IgD-negative memory B cell (primary cell): ENCODE measurements at regions not wholly inside any gene's neighbourhood (a gene's known extent, or its start where the extent isn't known, plus 50 kb on each side); places are given as distances from the start of the nearest gene placed in this dataset.

ENCODE experiments used
- H3K27ac Mint-ChIP-seq, 3 donors: one replicate each; pipeline ENCODE4 v1.8.0; 2020 to 2022; ENCODE audit warnings: mild to moderate bottlenecking in 3 of 3, mixed read lengths in 3 of 3, moderate library complexity in 1 of 3
- H3K27me3 Mint-ChIP-seq: one replicate; pipeline ENCODE4 v1.8.0; 2021; ENCODE audit warnings: mixed read lengths
- H3K36me3 Mint-ChIP-seq: one replicate; pipeline ENCODE4 v1.8.0; 2020; ENCODE audit warnings: mild to moderate bottlenecking, mixed read lengths
- H3K4me1 Mint-ChIP-seq, 3 donors: one replicate each; pipeline ENCODE4 v1.8.0; 2020 to 2022; ENCODE audit warnings: mixed read lengths in 3 of 3, mild to moderate bottlenecking in 1 of 3
- H3K4me3 Mint-ChIP-seq, 4 donors: one replicate each; pipeline ENCODE4 v1.8.0; 2020 to 2022; ENCODE audit warnings: mild to moderate bottlenecking in 4 of 4, mixed read lengths in 4 of 4, moderate library complexity in 3 of 4
- H3K9me3 Mint-ChIP-seq, 3 donors: one replicate each; pipeline ENCODE4 v1.8.0; 2020 to 2021; ENCODE audit warnings: mixed read lengths in 3 of 3, mild to moderate bottlenecking in 1 of 3

DNA sequence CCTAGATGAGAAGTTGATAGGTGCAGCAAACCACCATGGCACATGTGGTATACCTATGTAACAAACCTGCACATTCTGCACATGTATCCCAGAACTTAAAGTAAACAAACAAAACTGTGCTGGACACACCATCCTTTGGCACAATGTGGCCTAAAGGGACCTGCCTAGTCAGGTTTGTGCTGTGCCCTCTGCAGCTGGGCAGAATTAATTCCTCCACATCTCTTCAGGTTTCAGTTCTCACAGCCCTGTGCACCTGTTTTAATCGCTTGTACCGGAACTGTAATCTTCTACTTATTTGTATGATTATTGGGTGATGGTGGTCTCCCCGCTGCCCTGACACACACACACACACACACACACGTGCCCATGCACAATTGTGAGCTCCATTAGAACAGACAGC is 252.7 kb downstream of the ACTR3B start:
- Mint-ChIP-seq H3K27me3 (no peaks in the 10 kb centered on the region), H3K9me3 (peaks cover 0 to 5% (median 2%) of the 10 kb centered on the region in 3 donors), H3K27ac (no peak overlapping the region), H3K36me3 (peaks cover 2% of the 10 kb centered on the region), H3K4me1 (no peaks in the 10 kb centered on the region), H3K4me3 (no peak overlapping the region)

DNA sequence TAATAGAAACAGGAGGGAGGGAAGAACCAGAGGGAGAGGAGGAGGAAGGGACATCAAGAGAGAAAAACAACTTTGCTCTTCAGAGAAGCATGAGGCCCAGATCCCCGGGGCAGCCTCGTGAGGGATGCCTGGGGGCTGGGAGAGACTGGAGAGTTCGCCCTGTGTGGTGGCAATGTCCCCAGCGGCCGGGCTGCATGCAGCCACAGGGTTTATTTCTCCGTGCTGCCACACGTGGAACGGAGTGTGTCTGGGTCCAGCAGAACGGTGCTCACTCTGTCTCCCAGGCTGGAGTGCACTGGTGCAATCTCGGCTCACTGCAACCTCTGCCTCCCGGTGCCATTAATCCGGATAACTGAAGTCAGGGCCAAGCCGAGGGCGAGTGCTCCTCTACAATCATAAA is 257.7 kb downstream of the ACTR3B start:
- peaks cover 0 to 4% (median 2%) of the 10 kb centered on the region in 3 donors for H3K9me3 Mint-ChIP-seq

DNA sequence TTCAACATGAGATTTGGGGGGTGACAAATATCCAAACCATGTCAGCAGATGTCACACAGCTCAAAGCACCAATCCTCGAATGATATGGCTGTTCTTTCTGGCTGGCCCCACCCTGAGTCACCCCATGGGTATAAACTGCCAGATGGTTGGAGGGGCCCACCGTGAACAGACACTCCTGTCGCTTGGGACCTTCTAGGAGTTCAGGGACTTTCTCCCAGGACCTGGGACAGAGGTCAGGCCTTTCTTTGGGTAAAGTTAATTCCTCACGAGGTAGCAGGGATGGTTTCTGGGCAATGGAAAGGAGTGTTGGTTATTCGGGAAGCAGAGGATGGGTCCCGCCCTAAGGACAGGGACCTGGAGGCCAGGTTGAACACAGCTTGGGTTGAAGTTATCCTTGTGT is 262.0 kb downstream of the ACTR3B start:
- H3K9me3 Mint-ChIP-seq: peaks cover 0 to 4% (median 0%) of the 10 kb centered on the region in 3 donors
- H3K4me3 Mint-ChIP-seq: no peak overlapping the region
- H3K4me1 Mint-ChIP-seq: no peaks in the 10 kb centered on the region
- H3K27me3 Mint-ChIP-seq: peaks cover 1% of the 10 kb centered on the region
- no peak overlapping the region for H3K27ac Mint-ChIP-seq
- no peaks in the 10 kb centered on the region for H3K36me3 Mint-ChIP-seq

More for the DNA sequence above, 257.7 kb downstream of the ACTR3B start:
- H3K27ac Mint-ChIP-seq: no peak overlapping the region
- no peak overlapping the region for H3K4me3 Mint-ChIP-seq
- no peaks in the 10 kb centered on the region for H3K4me1 Mint-ChIP-seq
- no peaks in the 10 kb centered on the region for H3K27me3 Mint-ChIP-seq
- H3K36me3 Mint-ChIP-seq: peaks cover 2% of the 10 kb centered on the region

DNA sequence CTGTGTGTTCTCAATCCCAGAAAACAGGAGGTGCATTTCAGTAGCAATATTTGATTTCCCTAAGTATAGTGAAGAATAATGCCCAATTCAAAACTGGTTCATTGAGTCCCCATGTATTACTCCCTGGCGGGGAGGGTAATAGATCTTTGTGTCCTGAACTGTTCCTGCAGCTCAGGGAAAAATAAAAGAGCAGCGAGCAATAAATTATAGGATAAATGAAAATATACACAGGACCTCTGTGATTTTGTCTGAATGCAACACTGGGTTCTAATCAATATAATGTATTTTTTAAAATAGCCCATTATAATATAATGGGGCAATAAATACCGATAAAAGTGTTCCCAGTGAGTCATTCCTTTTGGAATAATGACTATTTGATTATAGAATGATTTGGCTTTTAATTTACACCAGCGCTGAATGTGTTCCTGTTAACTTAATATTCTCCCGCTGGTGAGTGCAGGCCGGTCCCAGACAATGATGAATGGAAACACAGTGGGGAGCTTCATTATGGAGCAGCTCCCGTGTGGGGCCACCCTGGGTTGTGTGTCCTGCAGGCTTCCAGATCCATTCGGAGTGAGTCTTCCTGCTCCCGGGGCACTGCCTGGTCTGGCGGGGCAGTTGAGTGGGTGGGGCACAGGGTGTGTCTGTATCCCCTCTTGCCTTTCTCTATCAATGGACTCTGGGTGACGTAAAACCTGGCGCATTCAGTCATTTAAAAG is 263.1 kb downstream of the ACTR3B start:
- H3K9me3 Mint-ChIP-seq: peaks cover 0 to 4% (median 0%) of the 10 kb centered on the region in 3 donors
- no peaks in the 10 kb centered on the region for H3K36me3 Mint-ChIP-seq
- H3K27me3 Mint-ChIP-seq: peaks cover 1% of the 10 kb centered on the region
- no peak overlapping the region for H3K4me3 Mint-ChIP-seq
- no peak overlapping the region for H3K27ac Mint-ChIP-seq
- H3K4me1 Mint-ChIP-seq: peaks cover 0 to 2% (median 0%) of the 10 kb centered on the region in 3 donors

DNA sequence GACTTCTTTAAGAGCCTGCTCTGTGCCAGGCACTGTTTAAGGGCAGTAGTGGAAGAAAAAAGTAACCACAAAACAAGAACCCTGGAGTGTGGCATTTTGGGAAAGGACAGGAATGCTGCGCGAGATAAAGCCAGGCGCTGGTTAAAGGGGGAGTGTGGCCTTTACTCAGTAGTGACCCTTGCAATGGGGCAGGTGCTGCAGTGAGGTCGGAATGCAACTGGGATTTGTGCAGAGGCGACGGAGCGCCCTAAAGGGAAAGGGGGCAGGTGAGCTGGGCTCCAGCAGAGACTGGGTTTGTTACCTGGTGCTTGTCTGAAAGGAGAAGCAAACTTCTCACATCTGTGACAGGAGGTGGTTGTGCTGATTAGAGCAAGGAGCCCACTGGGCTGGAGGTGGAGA is 263.6 kb downstream of the ACTR3B start:
- Mint-ChIP-seq H3K4me1 (peaks cover 0 to 2% (median 0%) of the 10 kb centered on the region in 3 donors), H3K9me3 (peaks cover 0 to 4% (median 0%) of the 10 kb centered on the region in 3 donors), H3K4me3 (no peak overlapping the region), H3K36me3 (no peaks in the 10 kb centered on the region), H3K27ac (peak overlapping the region in 1 of 3 donors; percentile 19), H3K27me3 (peaks cover 1% of the 10 kb centered on the region)

DNA sequence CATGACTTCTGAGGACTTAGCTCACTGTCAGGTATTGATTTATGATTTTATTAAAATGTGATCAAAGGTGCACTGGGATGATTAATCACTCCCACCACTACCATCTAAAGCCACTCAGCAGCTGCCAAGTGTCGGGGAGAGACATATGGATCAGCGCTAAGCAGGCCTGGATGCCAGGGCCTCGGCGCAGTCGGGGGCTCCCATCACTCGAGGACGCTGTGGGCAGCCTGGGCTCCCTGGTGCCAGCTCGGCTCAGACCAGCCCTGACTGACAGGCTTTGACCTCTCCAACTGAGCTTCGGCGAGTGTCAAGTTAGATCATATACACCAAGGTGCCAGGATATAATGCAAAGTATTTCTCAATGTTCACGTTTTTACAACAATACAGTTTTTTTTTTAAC is 267.7 kb downstream of the ACTR3B start:
- Mint-ChIP-seq H3K27ac (no peak overlapping the region), H3K9me3 (peaks cover 0 to 2% (median 0%) of the 10 kb centered on the region in 3 donors), H3K4me3 (no peak overlapping the region), H3K36me3 (no peaks in the 10 kb centered on the region), H3K4me1 (peaks cover 0 to 4% (median 2%) of the 10 kb centered on the region in 3 donors), H3K27me3 (peaks cover 1% of the 10 kb centered on the region)

DNA sequence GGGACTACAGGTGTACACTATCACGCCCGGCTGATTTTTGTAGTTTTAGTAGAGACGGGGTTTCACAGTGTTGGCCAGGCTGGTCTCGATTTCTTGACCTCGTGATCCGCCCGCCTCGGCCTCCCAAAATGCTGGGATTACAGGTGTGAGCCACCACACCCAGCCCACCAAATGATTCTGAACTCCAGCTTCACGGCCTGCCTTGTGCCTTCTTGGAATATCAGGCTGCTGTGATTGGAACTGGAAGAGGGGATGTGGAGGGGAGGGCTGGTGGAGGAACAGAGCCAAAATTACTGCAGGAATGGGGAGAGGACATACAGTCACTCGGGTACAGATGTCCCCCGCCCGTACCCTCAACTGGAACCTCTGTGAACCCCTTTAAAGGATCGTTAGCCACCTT is 268.4 kb downstream of the ACTR3B start:
- Mint-ChIP-seq H3K36me3 (no peaks in the 10 kb centered on the region), H3K27me3 (no peaks in the 10 kb centered on the region), H3K4me1 (peaks cover 0 to 4% (median 2%) of the 10 kb centered on the region in 3 donors), H3K27ac (no peak overlapping the region), H3K4me3 (peak overlapping the region in 1 of 4 donors; percentile 12), H3K9me3 (peaks cover 0 to 2% (median 0%) of the 10 kb centered on the region in 3 donors)

DNA sequence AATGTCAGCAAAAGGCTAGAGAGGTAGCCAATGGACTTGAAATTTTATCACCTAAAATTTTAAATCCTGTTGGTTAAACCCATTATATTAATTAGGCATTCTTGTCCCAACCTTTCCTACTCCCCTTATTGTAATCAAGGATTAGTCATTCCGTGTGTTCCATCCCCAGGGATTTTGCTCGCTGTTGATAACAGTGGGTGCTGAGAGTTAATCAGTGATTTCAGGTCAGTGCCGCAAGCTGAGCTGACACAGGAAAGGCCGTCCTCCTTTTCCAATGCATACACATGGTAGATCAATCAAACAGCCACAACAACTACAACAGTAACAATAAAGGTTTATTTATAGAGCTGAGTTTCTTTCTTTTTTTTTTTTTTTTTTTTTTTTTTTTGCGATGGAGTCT is 271.4 kb downstream of the ACTR3B start:
- no peak overlapping the region for H3K27ac Mint-ChIP-seq
- H3K27me3 Mint-ChIP-seq: no peaks in the 10 kb centered on the region
- H3K9me3 Mint-ChIP-seq: peaks cover 0 to 2% (median 0%) of the 10 kb centered on the region in 3 donors

DNA sequence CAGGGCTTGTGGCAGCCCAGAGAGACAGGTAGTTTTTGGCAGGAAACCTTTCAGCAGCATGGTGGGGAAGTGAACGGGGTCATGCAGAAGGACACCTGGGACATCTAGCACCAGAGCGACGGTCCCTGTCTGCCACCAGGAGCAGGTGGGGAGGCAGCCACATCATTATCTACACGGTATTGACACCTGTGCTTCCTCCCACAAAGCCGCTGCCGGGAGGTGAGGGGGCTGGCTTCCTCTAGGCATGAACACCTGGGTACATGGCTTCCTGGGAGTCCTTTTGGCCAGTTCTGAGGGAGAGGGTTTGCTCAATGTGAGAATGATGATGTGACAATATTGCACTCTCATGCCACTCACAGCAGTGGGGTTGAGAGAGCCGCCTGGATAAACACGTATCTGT is 275.2 kb downstream of the ACTR3B start:
- Mint-ChIP-seq H3K4me1 (no peaks in the 10 kb centered on the region), H3K4me3 (no peak overlapping the region), H3K27me3 (no peaks in the 10 kb centered on the region), H3K27ac (no peak overlapping the region), H3K9me3 (peaks cover 2 to 4% (median 3%) of the 10 kb centered on the region in 3 donors), H3K36me3 (no peaks in the 10 kb centered on the region)

More for the DNA sequence above, 271.4 kb downstream of the ACTR3B start:
- H3K4me1 Mint-ChIP-seq: peaks cover 0 to 4% (median 2%) of the 10 kb centered on the region in 3 donors
- H3K36me3 Mint-ChIP-seq: no peaks in the 10 kb centered on the region
- H3K4me3 Mint-ChIP-seq: no peak overlapping the region

DNA sequence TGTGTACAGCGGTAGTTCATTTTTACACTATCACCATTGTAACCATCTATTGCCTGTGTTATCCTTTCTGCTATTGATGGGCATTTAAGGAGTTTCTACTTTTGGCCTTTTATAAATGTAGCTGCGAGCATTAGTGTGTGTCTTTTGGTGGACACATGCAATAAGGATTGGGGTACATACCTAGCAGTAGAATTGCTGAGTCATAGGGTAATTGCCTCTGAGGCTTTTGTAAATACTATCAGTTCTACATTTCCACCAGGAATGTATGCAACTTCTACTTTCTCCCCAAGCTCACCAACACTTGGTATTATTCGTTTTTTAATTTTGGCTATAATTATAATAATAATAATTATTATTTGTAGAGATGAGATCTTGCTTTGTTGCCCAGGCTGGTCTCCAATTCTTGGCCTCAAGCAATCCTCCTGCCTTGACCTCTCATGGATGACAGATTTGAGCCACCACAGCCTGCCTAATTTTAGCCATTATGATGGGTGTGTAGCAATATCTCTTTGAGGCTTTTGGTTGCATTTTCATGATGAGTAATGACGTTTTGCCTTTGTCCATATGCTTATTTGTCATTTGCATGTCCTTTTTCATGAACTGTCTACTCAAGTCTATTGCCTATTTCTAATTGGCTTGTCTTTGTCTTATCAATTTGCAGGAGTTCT is 277.0 kb downstream of the ACTR3B start:
- Mint-ChIP-seq H3K4me3 (no peak overlapping the region), H3K9me3 (peaks cover under 1 to 4% (median 3%) of the 10 kb centered on the region in 3 donors), H3K27ac (no peak overlapping the region), H3K36me3 (no peaks in the 10 kb centered on the region), H3K27me3 (no peaks in the 10 kb centered on the region), H3K4me1 (no peaks in the 10 kb centered on the region)

DNA sequence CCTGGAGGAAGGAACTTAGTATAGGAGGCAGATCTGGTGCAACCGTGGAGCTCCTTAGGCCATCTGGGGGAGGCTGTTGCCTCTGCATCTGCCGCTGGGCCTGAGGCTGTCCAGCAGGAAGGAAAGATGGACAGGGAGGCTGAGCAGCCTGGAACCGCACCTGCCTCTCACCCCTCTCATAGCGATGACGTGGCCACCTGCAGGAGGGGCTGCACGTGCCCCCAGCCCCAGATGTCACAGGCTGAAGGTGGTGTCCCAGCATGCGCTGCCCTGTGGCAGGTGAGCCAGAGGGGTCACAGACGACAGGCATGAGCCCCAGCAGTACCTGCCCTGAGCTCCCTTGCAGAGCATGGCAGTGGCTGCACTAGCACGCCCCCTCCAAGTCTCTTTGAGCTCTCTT is 283.9 kb downstream of the ACTR3B start:
- Mint-ChIP-seq H3K4me3 (no peak overlapping the region), H3K4me1 (no peaks in the 10 kb centered on the region), H3K27ac (no peak overlapping the region), H3K36me3 (peaks cover 4% of the 10 kb centered on the region), H3K9me3 (peaks cover 0 to 2% (median 0%) of the 10 kb centered on the region in 3 donors), H3K27me3 (peaks cover 2% of the 10 kb centered on the region)

DNA sequence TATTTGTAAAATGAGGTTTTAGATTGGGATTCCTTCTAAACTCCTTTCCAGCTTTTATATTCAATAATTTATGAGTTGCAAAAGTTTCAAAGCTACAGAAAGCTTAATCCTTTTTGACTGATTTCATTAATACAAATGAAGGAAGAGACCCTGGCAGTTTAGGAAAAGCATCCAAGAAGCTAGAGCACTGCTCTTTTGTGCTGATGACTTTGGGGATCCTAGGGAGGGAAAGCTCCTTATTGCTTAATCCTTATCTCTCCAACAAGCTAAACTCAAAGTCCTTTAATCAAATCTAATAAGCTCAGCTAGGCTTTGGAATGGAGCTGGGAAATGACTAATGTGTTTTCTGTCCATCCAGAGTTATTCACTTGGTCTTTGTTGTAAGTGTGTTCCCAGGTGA is 285.4 kb downstream of the ACTR3B start:
- Mint-ChIP-seq H3K27ac (no peak overlapping the region), H3K36me3 (peaks cover 4% of the 10 kb centered on the region), H3K4me1 (no peaks in the 10 kb centered on the region), H3K4me3 (no peak overlapping the region), H3K9me3 (peaks cover 0 to 4% (median 0%) of the 10 kb centered on the region in 3 donors), H3K27me3 (peaks cover 2% of the 10 kb centered on the region)

DNA sequence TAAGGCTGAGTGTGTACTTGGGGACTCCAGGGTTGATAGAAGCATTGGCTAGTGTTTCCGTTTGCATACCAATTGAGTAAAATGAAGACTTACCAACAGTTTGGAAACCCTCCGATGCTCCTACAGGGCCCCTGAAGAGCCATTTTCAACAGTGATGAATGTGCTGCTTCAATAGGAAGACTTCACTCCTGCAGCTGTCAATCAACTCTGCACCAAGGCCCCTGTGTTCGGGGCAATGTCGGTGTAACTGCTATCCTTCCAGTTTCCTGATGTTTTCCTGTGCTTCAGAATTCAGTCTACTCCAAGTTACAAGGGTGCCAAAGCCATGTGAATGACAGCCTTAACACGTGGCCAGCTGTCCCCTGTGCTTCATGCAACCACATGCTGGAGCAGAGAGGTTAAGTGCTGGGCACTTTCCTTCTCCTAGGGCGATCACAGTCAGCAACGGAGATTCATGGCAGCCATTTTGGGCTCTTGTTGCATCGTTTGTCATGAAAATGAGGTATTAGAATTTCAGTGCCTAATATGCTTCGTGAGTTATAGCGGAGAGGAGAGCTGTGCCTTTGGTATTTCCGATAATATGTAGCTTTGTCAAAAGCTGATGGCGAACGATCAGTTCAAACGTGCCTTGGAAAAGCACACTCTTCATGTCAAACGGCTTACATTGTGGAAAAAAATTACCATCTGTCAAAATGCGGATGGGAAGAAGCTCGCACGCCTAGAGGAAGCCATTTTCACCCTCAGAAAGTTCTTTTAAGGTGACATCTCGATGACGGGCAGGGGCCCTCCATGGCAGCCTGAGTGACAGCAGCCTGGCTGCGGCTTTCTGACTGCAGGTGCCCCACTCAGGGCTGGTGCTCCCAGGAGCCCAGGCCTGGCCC is 287.8 kb downstream of the ACTR3B start:
- H3K27ac Mint-ChIP-seq: no peak overlapping the region
- peaks cover 1% of the 10 kb centered on the region for H3K27me3 Mint-ChIP-seq
- H3K4me3 Mint-ChIP-seq: no peak overlapping the region
- H3K36me3 Mint-ChIP-seq: peaks cover 1% of the 10 kb centered on the region
- peaks cover 0 to 3% (median 0%) of the 10 kb centered on the region in 3 donors for H3K9me3 Mint-ChIP-seq
- no peaks in the 10 kb centered on the region for H3K4me1 Mint-ChIP-seq

DNA sequence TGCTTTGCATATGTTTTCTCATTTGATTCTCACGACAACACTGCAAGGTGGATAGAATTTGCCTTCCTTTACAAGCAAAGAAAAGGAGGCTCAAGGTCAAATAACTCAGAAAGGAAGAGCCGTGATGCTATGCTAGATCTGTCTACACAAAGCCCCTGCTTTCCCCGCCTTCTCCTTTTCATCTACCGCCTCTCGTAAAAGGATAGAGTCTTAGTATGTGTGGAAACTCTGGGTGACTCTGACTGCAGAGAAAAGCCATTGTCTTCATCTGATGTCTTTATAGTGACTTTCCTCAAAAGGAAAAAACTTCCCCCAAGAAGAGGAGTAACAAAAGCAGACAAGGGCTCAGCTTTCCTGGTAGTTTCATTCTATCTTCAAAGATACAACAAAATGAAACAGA is 292.7 kb downstream of the ACTR3B start:
- Mint-ChIP-seq H3K9me3 (peaks cover 0 to 3% (median 0%) of the 10 kb centered on the region in 3 donors), H3K4me1 (no peaks in the 10 kb centered on the region), H3K27ac (no peak overlapping the region), H3K27me3 (peaks cover under 1% of the 10 kb centered on the region), H3K4me3 (no peak overlapping the region), H3K36me3 (no peaks in the 10 kb centered on the region)
